Lung (tissue), 11 donors: ENCODE measurements at regions not wholly inside any gene's neighbourhood (a gene's known extent, or its start where the extent isn't known, plus 50 kb on each side); places are given as distances from the start of the nearest gene placed in this dataset.

Source experiments
- ATAC-seq: fragments of 200-7000 bp; cut with Tn5 transposase; one replicate; pipeline ENCODE4 v1.9.1; 2020; ENCODE audit warnings: moderate number of reproducible peaks; ENCODE audit not compliant: insufficient read depth, low FRiP score
- DNase-seq, 3 donors: peaks; one replicate each; pipeline ENCODE4 v3.0.0-alpha.2; 2013 to 2017
- H3K27ac ChIP-seq, 2 donors: one replicate each; pipeline ENCODE4 v1.5.1; 2013; ENCODE audit warnings: mild to moderate bottlenecking in 2 of 2, moderate library complexity in 2 of 2, control low read depth in 1 of 2, inconsistent platforms in 1 of 2, low read depth in 1 of 2, low read length in 1 of 2
- H3K27me3 ChIP-seq, 3 donors: one replicate each; pipeline ENCODE4 v1.5.1; 2013; ENCODE audit warnings: low read length in 2 of 3; ENCODE audit not compliant: control insufficient read depth in 3 of 3, insufficient read depth in 3 of 3
- H3K36me3 ChIP-seq, 4 donors: one replicate each; pipeline ENCODE4 v1.5.1; 2013; ENCODE audit warnings: low read length in 4 of 4, mild to moderate bottlenecking in 1 of 4, moderate library complexity in 1 of 4; ENCODE audit not compliant: control insufficient read depth in 4 of 4, insufficient read depth in 4 of 4
- H3K4me1 ChIP-seq, 5 donors: one replicate each; pipeline ENCODE4 v1.5.1; 2013; ENCODE audit warnings: low read length in 5 of 5, mild to moderate bottlenecking in 2 of 5, moderate library complexity in 1 of 5; ENCODE audit not compliant: control insufficient read depth in 5 of 5, insufficient read depth in 5 of 5
- H3K4me3 ChIP-seq: one replicate; pipeline ENCODE4 v1.5.1; 2013; ENCODE audit warnings: mild to moderate bottlenecking, control low read depth, moderate library complexity
- H3K9ac ChIP-seq, 2 donors: one replicate each; pipeline ENCODE4 v1.5.1; 2013; ENCODE audit warnings: low read length in 2 of 2, control low read depth in 1 of 2; ENCODE audit not compliant: insufficient read depth in 1 of 2
- H3K9me3 ChIP-seq, 4 donors: one replicate each; pipeline ENCODE4 v1.5.1; 2013; ENCODE audit warnings: low read length in 3 of 4, mild to moderate bottlenecking in 1 of 4, moderate library complexity in 1 of 4; ENCODE audit not compliant: control insufficient read depth in 4 of 4, insufficient read depth in 3 of 4
- WGBS, 2 donors: extraction: QIAGEN DNeasy Blood & Tissue Kit; methylation state at CpG; one replicate each; pipeline ENCODE4 v1.1.7; 2013; 5-methylcytosine and 5-hydroxymethylcytosine counted together
- TF ChIP-seq, protein P1 (sequence below): IDR thresholded peaks from 2 replicates; pipeline ENCODE4 v1.5.1; 2012; ENCODE audit warnings: mild to moderate bottlenecking; ENCODE audit errors: control extremely low read depth, extremely low read depth
- donor health status: control.
- donor health status: control.
- donor health status: Bipolar disorder and iron deficiency.
- donor health status: healthy.
- donor health status: DM: yes; HTN: yes; CAD: no.

DNA sequence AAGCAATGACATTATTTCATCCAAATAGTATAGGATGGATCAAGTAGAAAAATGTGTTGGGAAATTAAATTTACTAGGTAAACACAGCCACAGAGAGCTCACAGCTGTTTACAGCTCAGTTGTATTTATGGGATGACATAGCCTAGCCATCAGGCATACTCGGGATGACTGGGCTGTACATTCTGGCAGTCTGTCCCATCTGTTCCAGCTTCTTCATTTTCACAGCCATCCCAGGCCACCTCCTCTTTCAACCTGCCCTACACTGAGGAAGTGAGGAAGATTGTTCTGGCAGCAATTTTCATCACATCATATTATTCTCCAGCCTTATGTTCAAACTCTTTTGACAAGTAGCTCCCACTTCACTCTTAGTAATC, 98.4 kb upstream of the PFN2 start:
- WGBS, 2 donors, result 77 to 83% methylated on average over 1 of the region's 1 CpG
- TF ChIP-seq, protein P1, sequence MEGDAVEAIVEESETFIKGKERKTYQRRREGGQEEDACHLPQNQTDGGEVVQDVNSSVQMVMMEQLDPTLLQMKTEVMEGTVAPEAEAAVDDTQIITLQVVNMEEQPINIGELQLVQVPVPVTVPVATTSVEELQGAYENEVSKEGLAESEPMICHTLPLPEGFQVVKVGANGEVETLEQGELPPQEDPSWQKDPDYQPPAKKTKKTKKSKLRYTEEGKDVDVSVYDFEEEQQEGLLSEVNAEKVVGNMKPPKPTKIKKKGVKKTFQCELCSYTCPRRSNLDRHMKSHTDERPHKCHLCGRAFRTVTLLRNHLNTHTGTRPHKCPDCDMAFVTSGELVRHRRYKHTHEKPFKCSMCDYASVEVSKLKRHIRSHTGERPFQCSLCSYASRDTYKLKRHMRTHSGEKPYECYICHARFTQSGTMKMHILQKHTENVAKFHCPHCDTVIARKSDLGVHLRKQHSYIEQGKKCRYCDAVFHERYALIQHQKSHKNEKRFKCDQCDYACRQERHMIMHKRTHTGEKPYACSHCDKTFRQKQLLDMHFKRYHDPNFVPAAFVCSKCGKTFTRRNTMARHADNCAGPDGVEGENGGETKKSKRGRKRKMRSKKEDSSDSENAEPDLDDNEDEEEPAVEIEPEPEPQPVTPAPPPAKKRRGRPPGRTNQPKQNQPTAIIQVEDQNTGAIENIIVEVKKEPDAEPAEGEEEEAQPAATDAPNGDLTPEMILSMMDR, result no peak

DNA sequence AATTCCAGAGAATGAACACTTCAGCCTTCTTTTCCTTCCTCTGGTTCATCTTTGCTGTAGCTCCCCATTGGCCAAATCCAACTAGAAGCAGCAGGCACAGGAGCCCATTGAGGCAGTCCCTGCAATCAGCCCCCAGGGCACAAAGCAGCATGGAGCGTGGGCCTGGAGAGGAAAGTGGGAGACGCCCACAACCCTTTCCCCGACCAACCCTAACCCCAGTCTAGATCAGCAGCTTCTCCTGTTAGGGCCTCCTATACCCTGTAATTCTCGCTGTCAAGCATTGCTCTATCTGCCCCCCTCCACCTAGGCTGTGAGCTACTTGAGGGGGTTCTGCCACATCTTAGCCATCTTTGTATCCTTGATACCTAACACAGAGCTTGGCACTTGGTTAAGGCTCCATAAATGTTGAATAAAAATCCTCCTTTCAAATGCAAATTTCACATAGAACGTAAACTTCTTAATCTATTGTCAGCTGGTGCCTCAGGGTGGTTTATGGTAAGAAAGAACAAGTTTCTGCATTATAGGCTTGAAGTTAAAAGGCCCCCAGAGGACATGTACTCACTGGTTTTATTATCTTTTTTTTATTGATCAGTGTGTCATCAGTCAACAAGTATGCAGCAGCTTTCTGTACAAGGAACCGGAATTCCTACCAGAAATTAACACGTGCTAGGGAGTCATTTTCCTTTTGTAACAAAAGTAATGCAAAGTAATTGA, 97.9 kb upstream of the PFN2 start:
- Histone ChIP-seq H3K27ac (no peak overlapping the region), H3K9me3 (no peaks in the 10 kb centered on the region), H3K36me3 (no peaks in the 10 kb centered on the region), H3K4me1 (peaks cover 0 to 4% (median 0%) of the 10 kb centered on the region in 5 donors), H3K9ac (no peak overlapping the region), H3K4me3 (no peak overlapping the region), H3K27me3 (no peaks in the 10 kb centered on the region)
- WGBS, 2 donors, result 91 to 94% methylated on average over 7 of the region's 7 CpGs
- no peak for DNase-seq
- TF ChIP-seq, protein P1, result no peak
- ATAC-seq, result no peak

More for the DNA sequence above, 98.4 kb upstream of the PFN2 start:
- Histone ChIP-seq H3K36me3 (no peaks in the 10 kb centered on the region), H3K4me1 (peaks cover 0 to 5% (median 0%) of the 10 kb centered on the region in 5 donors), H3K27me3 (no peaks in the 10 kb centered on the region), H3K9ac (no peak overlapping the region), H3K4me3 (no peak overlapping the region), H3K27ac (no peak overlapping the region), H3K9me3 (no peaks in the 10 kb centered on the region)
- no peak for DNase-seq
- ATAC-seq, result no peak

DNA sequence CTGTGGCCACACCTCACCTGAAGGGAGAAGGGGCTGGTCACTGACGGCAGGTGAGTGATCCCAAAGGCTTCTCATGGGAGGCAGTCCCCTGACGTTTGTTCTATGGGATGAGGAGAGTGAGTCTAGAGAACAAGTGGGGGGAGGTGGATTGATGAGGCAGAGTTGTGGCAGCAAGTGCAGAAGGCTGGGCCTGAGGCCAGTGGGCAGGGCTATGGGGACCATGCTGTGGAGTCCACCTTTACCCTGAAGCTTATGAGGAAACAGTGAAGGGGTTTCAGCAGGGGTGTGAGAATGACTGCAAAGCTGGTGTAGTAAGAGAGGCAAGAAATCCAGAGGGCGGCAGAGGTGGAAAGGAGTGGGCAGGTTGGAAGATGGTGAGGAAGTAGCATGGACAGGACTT, 96.9 kb upstream of the PFN2 start:
- Histone ChIP-seq H3K27ac (no peak overlapping the region), H3K27me3 (no peaks in the 10 kb centered on the region), H3K4me1 (peaks cover 0 to 6% (median 0%) of the 10 kb centered on the region in 5 donors), H3K4me3 (no peak overlapping the region), H3K36me3 (no peaks in the 10 kb centered on the region), H3K9ac (no peak overlapping the region), H3K9me3 (no peaks in the 10 kb centered on the region)
- ATAC-seq, result no peak
- TF ChIP-seq, protein P1, result no peak
- DNase-seq, result no peak
- 74 to 75% methylated on average over 3 of the region's 3 CpGs for WGBS, 2 donors

DNA sequence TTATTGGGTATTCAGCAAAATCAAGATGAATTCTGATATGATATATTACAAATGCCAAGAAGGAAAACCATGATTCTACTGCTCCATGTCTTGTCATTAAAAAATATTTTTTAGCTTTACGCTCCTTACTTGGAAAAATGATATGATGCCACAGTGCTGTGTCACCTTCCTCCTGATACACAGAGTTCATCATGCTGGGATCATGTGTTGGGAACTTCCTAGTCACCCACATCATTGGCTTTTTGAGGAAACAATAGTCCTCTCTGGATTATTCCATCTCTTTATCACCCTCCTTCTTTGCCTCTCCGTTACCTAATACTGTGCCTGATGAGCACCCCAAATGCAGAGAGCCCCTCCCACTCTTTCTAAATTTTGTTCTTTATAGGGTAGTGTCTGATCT, 94.3 kb upstream of the PFN2 start:
- ATAC-seq (no peak), DNase-seq (no peak)
- TF ChIP-seq, protein P1, result no peak
- Histone ChIP-seq H3K9me3 (no peaks in the 10 kb centered on the region), H3K27me3 (no peaks in the 10 kb centered on the region), H3K36me3 (no peaks in the 10 kb centered on the region), H3K4me1 (peaks cover 0 to 19% (median 3%) of the 10 kb centered on the region in 5 donors), H3K9ac (no peak overlapping the region), H3K4me3 (no peak overlapping the region), H3K27ac (no peak overlapping the region)
- 94 to 96% methylated on average over 2 of the region's 2 CpGs for WGBS, 2 donors
